ENCODE measurements at regions not wholly inside any gene's neighbourhood (a gene's known extent, or its start where the extent isn't known, plus 50 kb on each side); places are given as distances from the start of the nearest gene placed in this dataset.
"Not testable (repeated sequence)": the region's sequence is repeated elsewhere in the genome, so short reads cannot be mapped to it uniquely, and the experiment has no call there.

- H3K9me3 ChIP-seq (ENCODE audit: low read depth, low read length); H3K27me3 ChIP-seq (ENCODE audit: insufficient read depth, low read length); H3K4me1 ChIP-seq (ENCODE audit: insufficient read depth, low read length); H3K4me3 ChIP-seq (ENCODE audit: low read length): not testable (repeated sequence)
Measured at GRCh38 chr9:64058070-64058469, 1226.9 kb downstream of the FOXD4L5 start.

GRCh38 chr9:64057553-64057952, 1227.5 kb downstream of the FOXD4L5 start:
- no peaks in the 10 kb centered on the region for H3K4me1 ChIP-seq (ENCODE audit: insufficient read depth, low read length)
- H3K9me3 ChIP-seq (ENCODE audit: low read depth, low read length) = no peaks in the 10 kb centered on the region
- H3K4me3 ChIP-seq (ENCODE audit: low read length) = no peak overlapping the region
- H3K27me3 ChIP-seq (ENCODE audit: insufficient read depth, low read length) = no peaks in the 10 kb centered on the region

- H3K27me3 ChIP-seq (ENCODE audit: insufficient read depth, low read length); H3K9me3 ChIP-seq (ENCODE audit: low read depth, low read length); H3K4me1 ChIP-seq (ENCODE audit: insufficient read depth, low read length); H3K4me3 ChIP-seq (ENCODE audit: low read length): not testable (repeated sequence)
Measured at GRCh38 chr9:64028925-64029324, 1256.1 kb downstream of the FOXD4L5 start.

- not testable (repeated sequence) for H3K4me1 ChIP-seq (ENCODE audit: insufficient read depth, low read length); H3K4me3 ChIP-seq (ENCODE audit: low read length); H3K27me3 ChIP-seq (ENCODE audit: insufficient read depth, low read length); H3K9me3 ChIP-seq (ENCODE audit: low read depth, low read length)
Measured at GRCh38 chr9:64020696-64021491, 1264.1 kb downstream of the FOXD4L5 start.

- H3K4me1 ChIP-seq (ENCODE audit: insufficient read depth, low read length); H3K9me3 ChIP-seq (ENCODE audit: low read depth, low read length); H3K27me3 ChIP-seq (ENCODE audit: insufficient read depth, low read length); H3K4me3 ChIP-seq (ENCODE audit: low read length): not testable (repeated sequence)
Measured at GRCh38 chr9:64017666-64018065, 1267.3 kb downstream of the FOXD4L5 start.

GRCh38 chr9:64016845-64017406, 1268.1 kb downstream of the FOXD4L5 start:
- H3K4me1 ChIP-seq (ENCODE audit: insufficient read depth, low read length); H3K27me3 ChIP-seq (ENCODE audit: insufficient read depth, low read length); H3K9me3 ChIP-seq (ENCODE audit: low read depth, low read length): not testable (repeated sequence)
- H3K4me3 ChIP-seq (ENCODE audit: low read length) = peak overlapping the region; percentile 39

- not testable (repeated sequence) for H3K4me1 ChIP-seq (ENCODE audit: insufficient read depth, low read length); H3K27me3 ChIP-seq (ENCODE audit: insufficient read depth, low read length); H3K9me3 ChIP-seq (ENCODE audit: low read depth, low read length)
- peak overlapping the region; percentile 33 for H3K4me3 ChIP-seq (ENCODE audit: low read length)
Measured at GRCh38 chr9:64016246-64016645, 1268.8 kb downstream of the FOXD4L5 start.

- no peaks in the 10 kb centered on the region for H3K27me3 ChIP-seq (ENCODE audit: insufficient read depth, low read length)
- no peaks in the 10 kb centered on the region for H3K9me3 ChIP-seq (ENCODE audit: low read depth, low read length)
- no peak overlapping the region for H3K4me3 ChIP-seq (ENCODE audit: low read length)
- no peaks in the 10 kb centered on the region for H3K4me1 ChIP-seq (ENCODE audit: insufficient read depth, low read length)
Measured at GRCh38 chr9:64015136-64015535, 1269.9 kb downstream of the FOXD4L5 start.

- H3K4me1 ChIP-seq (ENCODE audit: insufficient read depth, low read length); H3K27me3 ChIP-seq (ENCODE audit: insufficient read depth, low read length); H3K9me3 ChIP-seq (ENCODE audit: low read depth, low read length); H3K4me3 ChIP-seq (ENCODE audit: low read length): not testable (repeated sequence)
Measured at GRCh38 chr9:64014386-64015091, 1270.5 kb downstream of the FOXD4L5 start.

- not testable (repeated sequence) for H3K27me3 ChIP-seq (ENCODE audit: insufficient read depth, low read length)
Measured at GRCh38 chr9:64013122-64013521, 1271.9 kb downstream of the FOXD4L5 start.

GRCh38 chr9:64012014-64012413, 1273.0 kb downstream of the FOXD4L5 start:
- H3K9me3 ChIP-seq (ENCODE audit: low read depth, low read length); H3K4me3 ChIP-seq (ENCODE audit: low read length); H3K4me1 ChIP-seq (ENCODE audit: insufficient read depth, low read length); H3K27me3 ChIP-seq (ENCODE audit: insufficient read depth, low read length): not testable (repeated sequence)

More at GRCh38 chr9:64013122-64013521, 1271.9 kb downstream of the FOXD4L5 start:
- not testable (repeated sequence) for H3K9me3 ChIP-seq (ENCODE audit: low read depth, low read length); H3K4me1 ChIP-seq (ENCODE audit: insufficient read depth, low read length); H3K4me3 ChIP-seq (ENCODE audit: low read length)

- H3K4me1 ChIP-seq (ENCODE audit: insufficient read depth, low read length); H3K4me3 ChIP-seq (ENCODE audit: low read length); H3K27me3 ChIP-seq (ENCODE audit: insufficient read depth, low read length); H3K9me3 ChIP-seq (ENCODE audit: low read depth, low read length): not testable (repeated sequence)
Measured at GRCh38 chr9:63979741-63980140, 1305.3 kb downstream of the FOXD4L5 start.

Measured in mononuclear cell (primary cell).